ENCODE measurements at regions not wholly inside any gene's neighbourhood (a gene's known extent, or its start where the extent isn't known, plus 50 kb on each side); places are given as distances from the start of the nearest gene placed in this dataset.

DNA sequence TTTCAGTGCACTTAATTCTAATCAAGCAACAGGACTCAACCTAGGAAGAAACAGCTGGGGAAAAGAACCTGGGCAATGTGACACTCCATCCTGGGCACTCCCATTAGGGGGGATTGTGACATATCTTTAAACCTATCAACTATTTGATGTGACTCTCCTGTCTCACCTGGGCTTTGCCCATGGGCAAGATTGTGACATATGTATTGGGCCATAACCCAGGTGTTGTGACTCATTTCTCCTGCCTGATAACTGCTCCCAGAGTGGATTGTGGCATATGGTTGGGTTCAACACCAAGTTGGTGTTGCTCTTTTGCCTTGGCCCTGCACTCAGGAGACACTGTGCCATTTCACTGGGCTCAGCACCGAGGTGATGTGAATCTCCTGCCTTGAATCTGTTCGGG, 82.6 kb downstream of the ZNF723 start:
- Histone ChIP-seq H3K9me2 (replicated peaks; ENCODE audit: insufficient read depth, low read length) (no peaks in the 10 kb centered on the region), H3K4me1 (ENCODE audit: low read length) (no peaks in the 10 kb centered on the region), H3K4me2 (ENCODE audit: low read depth, low read length) (no peak overlapping the region), H3K4me3 (ENCODE audit: low read length) (no peak overlapping the region), H3K36me3 (replicated peaks; ENCODE audit: insufficient read depth, low read length) (no peaks in the 10 kb centered on the region), H2AFZ (ENCODE audit: low read length) (no peak overlapping the region), H3K27ac (ENCODE audit: low read length) (no peak overlapping the region), H3K79me2 (ENCODE audit: low read length) (no peaks in the 10 kb centered on the region), H3K9me3 (replicated peaks; ENCODE audit: insufficient read depth, low read length) (no peaks in the 10 kb centered on the region), H3K9ac (ENCODE audit: low read length) (no peak overlapping the region), H4K20me1 (ENCODE audit: insufficient read depth, low read length) (no peaks in the 10 kb centered on the region), H3K27me3 (replicated peaks; ENCODE audit: insufficient read depth, low read length) (no peaks in the 10 kb centered on the region), H3F3A (ENCODE audit: insufficient read depth, low read length) (no peaks in the 10 kb centered on the region)
- TF ChIP-seq EZH2phosphoT487 (IDR thresholded peaks at IDR 0.05; ENCODE audit: low read length) (no peak), CTCF (IDR thresholded peaks at IDR 0.05; ENCODE audit: low read length) (no peak), EZH2 (optimal IDR thresholded peaks at IDR 0.05; ENCODE audit: low read depth, low read length) (no peak)
- no peak for DNase-seq

DNA sequence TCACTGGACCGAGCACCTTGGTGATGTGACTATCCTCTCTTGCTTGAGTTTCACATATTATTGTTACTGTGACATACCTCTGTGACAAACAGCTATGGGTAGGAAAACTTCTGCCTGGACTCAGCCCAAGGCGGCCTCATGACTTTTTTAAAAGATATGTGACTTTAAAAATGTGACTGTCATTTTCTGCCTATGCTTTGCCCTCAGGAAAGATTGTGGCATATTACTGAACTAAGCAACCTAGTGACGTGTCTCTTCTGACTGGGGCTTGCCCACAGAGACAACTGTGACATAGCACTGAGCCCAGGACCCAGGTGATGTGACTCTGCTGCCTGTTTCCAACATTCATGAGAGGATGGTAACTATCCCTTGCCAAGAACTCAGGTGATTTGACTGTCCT, 84.8 kb downstream of the ZNF728 start:
- Histone ChIP-seq H3K4me3 (ENCODE audit: low read length) (no peak overlapping the region), H3K36me3 (replicated peaks; ENCODE audit: insufficient read depth, low read length) (no peaks in the 10 kb centered on the region), H3K79me2 (ENCODE audit: low read length) (no peaks in the 10 kb centered on the region), H3K9me2 (replicated peaks; ENCODE audit: insufficient read depth, low read length) (no peaks in the 10 kb centered on the region), H3F3A (ENCODE audit: insufficient read depth, low read length) (no peaks in the 10 kb centered on the region), H3K4me2 (ENCODE audit: low read depth, low read length) (no peak overlapping the region), H3K9me3 (replicated peaks; ENCODE audit: insufficient read depth, low read length) (no peaks in the 10 kb centered on the region), H3K27me3 (replicated peaks; ENCODE audit: insufficient read depth, low read length) (no peaks in the 10 kb centered on the region), H2AFZ (ENCODE audit: low read length) (no peak overlapping the region), H3K4me1 (ENCODE audit: low read length) (no peaks in the 10 kb centered on the region), H3K9ac (ENCODE audit: low read length) (no peak overlapping the region), H4K20me1 (ENCODE audit: insufficient read depth, low read length) (no peaks in the 10 kb centered on the region), H3K27ac (ENCODE audit: low read length) (no peak overlapping the region)
- TF ChIP-seq CTCF (IDR thresholded peaks at IDR 0.05; ENCODE audit: low read length) = no peak
- TF ChIP-seq EZH2phosphoT487 (IDR thresholded peaks at IDR 0.05; ENCODE audit: low read length) = no peak
- no peak for TF ChIP-seq EZH2 (optimal IDR thresholded peaks at IDR 0.05; ENCODE audit: low read depth, low read length)
- no peak for DNase-seq

DNA sequence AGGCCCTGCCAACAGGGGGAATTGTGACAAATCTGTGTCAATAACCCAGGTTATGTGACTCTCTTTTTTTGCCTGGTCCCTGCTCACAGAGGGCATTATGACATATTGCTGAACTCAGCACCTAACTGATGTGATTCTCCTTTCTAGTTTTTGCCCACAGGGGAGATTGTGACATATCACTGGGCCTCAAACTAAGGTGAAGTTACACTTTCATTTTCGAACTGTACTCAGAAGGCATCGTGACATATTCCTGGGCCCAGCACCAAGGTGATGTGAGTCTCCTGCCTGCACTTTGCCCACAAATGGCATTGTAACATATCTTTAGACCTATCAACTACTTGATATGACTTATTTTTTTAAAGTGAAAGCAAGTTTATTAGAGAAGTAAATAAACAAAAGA, 83.0 kb downstream of the ZNF728 start:
- Histone ChIP-seq H3K4me2 (ENCODE audit: low read depth, low read length) (no peak overlapping the region), H3K4me1 (ENCODE audit: low read length) (no peaks in the 10 kb centered on the region), H2AFZ (ENCODE audit: low read length) (no peak overlapping the region), H3K9me3 (replicated peaks; ENCODE audit: insufficient read depth, low read length) (no peaks in the 10 kb centered on the region), H3K9me2 (replicated peaks; ENCODE audit: insufficient read depth, low read length) (no peaks in the 10 kb centered on the region), H3K4me3 (ENCODE audit: low read length) (no peak overlapping the region), H3K79me2 (ENCODE audit: low read length) (no peaks in the 10 kb centered on the region), H3K27ac (ENCODE audit: low read length) (no peak overlapping the region), H4K20me1 (ENCODE audit: insufficient read depth, low read length) (no peaks in the 10 kb centered on the region), H3K36me3 (replicated peaks; ENCODE audit: insufficient read depth, low read length) (no peaks in the 10 kb centered on the region), H3K9ac (ENCODE audit: low read length) (no peak overlapping the region), H3F3A (ENCODE audit: insufficient read depth, low read length) (no peaks in the 10 kb centered on the region), H3K27me3 (replicated peaks; ENCODE audit: insufficient read depth, low read length) (no peaks in the 10 kb centered on the region)
- DNase-seq = peak; percentile 6
- TF ChIP-seq CTCF (IDR thresholded peaks at IDR 0.05; ENCODE audit: low read length) (no peak), EZH2 (optimal IDR thresholded peaks at IDR 0.05; ENCODE audit: low read depth, low read length) (no peak), EZH2phosphoT487 (IDR thresholded peaks at IDR 0.05; ENCODE audit: low read length) (no peak)

All from MM.1S (cell line).